PFSK-1 (cell line): ENCODE measurements at regions not wholly inside any gene's neighbourhood (a gene's known extent, or its start where the extent isn't known, plus 50 kb on each side); places are given as distances from the start of the nearest gene placed in this dataset.

ENCODE experiments used
- POLR2AphosphoS5 ChIP-seq: IDR thresholded peaks from 2 replicates; pipeline ENCODE4 v1.6.1; 2012; ENCODE audit warnings: low read depth, mild to moderate bottlenecking, control low read depth, low read length, moderate library complexity
- SIN3A ChIP-seq: IDR thresholded peaks from 2 replicates; pipeline ENCODE4 v1.6.1; 2012; ENCODE audit warnings: mild to moderate bottlenecking, low read length, moderate library complexity, borderline replicate concordance; ENCODE audit not compliant: insufficient read depth
- TAF1 ChIP-seq: IDR thresholded peaks from 2 replicates; pipeline ENCODE4 v1.6.1; 2012; ENCODE audit warnings: low read length, control low read depth, borderline replicate concordance; ENCODE audit not compliant: insufficient read depth
- TF ChIP-seq, protein P1 (sequence below), 2 experiments: IDR thresholded peaks; 2 replicates each; pipeline versions ENCODE4 v1.6.1 to v1.8.0; 2011 to 2012; ENCODE audit warnings: low read depth in 2 of 2, low read length in 2 of 2, control low read depth in 1 of 2, inconsistent platforms in 1 of 2, mild to moderate bottlenecking in 1 of 2, moderate library complexity in 1 of 2; ENCODE audit not compliant: insufficient read depth in 1 of 2

DNA sequence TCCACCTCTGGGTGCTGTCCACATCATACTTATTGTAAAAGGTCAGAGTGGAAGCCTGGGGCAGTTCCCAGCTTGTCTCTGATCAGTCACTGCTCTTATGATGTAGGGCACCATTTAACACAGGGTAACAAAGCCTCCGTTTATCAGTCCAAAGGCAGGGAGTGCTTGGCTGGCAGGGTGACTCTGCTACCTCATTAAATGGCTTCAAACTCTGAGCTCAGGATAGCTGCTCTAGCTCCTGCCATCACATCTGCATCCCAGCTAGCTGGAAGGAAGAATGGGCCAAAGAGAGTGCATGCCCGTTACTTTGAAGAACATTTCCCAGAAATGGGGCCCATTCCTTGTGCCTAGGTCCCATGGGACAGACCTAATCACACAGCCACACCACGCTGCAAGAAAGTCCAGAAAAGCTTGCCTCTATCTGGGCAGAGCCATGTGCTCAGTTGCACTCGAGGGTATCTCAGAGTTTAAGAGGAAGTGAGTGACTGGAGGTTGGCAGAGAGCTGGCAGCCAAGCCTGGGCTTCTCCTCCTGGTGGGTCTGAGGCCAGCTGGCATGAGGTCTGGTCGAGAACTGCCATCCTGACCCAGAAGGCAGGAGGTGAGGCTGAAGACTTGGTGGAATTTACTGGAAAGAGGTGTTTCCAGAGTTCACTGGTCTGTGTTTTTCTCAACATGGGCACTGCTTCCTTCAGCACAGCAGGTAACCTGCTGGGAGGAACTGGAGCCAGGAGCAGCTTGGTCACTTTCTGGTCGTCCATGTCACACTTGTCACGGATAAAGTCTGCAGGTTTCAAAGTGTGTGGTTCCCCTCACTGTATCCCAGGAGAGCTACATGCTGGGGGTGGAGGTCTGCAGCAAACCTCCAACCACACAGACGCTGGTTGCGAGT, 935.7 kb downstream of the BRD1 start:
- no peak for TF ChIP-seq POLR2AphosphoS5
- no peak for TF ChIP-seq SIN3A
- no peak for TF ChIP-seq TAF1
- TF ChIP-seq, protein P1, sequence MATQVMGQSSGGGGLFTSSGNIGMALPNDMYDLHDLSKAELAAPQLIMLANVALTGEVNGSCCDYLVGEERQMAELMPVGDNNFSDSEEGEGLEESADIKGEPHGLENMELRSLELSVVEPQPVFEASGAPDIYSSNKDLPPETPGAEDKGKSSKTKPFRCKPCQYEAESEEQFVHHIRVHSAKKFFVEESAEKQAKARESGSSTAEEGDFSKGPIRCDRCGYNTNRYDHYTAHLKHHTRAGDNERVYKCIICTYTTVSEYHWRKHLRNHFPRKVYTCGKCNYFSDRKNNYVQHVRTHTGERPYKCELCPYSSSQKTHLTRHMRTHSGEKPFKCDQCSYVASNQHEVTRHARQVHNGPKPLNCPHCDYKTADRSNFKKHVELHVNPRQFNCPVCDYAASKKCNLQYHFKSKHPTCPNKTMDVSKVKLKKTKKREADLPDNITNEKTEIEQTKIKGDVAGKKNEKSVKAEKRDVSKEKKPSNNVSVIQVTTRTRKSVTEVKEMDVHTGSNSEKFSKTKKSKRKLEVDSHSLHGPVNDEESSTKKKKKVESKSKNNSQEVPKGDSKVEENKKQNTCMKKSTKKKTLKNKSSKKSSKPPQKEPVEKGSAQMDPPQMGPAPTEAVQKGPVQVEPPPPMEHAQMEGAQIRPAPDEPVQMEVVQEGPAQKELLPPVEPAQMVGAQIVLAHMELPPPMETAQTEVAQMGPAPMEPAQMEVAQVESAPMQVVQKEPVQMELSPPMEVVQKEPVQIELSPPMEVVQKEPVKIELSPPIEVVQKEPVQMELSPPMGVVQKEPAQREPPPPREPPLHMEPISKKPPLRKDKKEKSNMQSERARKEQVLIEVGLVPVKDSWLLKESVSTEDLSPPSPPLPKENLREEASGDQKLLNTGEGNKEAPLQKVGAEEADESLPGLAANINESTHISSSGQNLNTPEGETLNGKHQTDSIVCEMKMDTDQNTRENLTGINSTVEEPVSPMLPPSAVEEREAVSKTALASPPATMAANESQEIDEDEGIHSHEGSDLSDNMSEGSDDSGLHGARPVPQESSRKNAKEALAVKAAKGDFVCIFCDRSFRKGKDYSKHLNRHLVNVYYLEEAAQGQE (IDR thresholded peaks at IDR 0.05; ENCODE audit: insufficient read depth in 1 of 2, low read depth in 2 of 2, low read length in 2 of 2) = no peak
